ENCODE measurements at regions not wholly inside any gene's neighbourhood (a gene's known extent, or its start where the extent isn't known, plus 50 kb on each side); places are given as distances from the start of the nearest gene placed in this dataset.

DNA sequence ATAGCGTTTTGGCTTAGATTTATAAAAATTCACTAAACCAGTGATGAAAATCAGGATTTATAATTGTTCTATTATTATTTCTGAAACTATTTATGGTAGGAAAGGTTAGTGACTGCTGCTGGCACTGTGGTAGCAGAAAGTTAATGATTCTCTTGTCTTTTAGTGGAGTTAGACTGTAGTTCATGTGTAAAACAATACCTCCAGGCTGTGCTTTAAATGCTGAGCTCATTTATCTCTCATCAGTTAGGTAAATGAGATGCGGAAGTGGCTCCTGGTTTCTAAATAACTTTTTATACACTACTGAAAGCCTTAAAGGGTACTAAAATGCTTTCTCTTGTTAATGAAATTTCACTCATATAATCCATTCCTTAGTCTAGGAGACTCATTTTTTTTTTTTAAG is 326.8 kb upstream of the POT1 start:
- TF ChIP-seq POLR2A (IDR thresholded peaks at IDR 0.05; ENCODE audit: low read depth, low read length) (no peak), POLR2AphosphoS5 (IDR thresholded peaks at IDR 0.05; ENCODE audit: low read depth, low read length) (no peak)
